ENCODE measurements at regions not wholly inside any gene's neighbourhood (a gene's known extent, or its start where the extent isn't known, plus 50 kb on each side); places are given as distances from the start of the nearest gene placed in this dataset.

GRCh38 chr6:94367316-94367715, 948.0 kb upstream of the EPHA7 start:
- DNase-seq: no peak
- Mint-ChIP-seq H3K9me3 (peaks cover 4 to 40% (median 23%) of the 10 kb centered on the region in 6 donors), H3K27me3 (ENCODE audit: low read depth in 3 of 3) (peaks cover 0 to 2% (median 0%) of the 10 kb centered on the region in 3 donors), H3K4me3 (no peak overlapping the region), H3K4me1 (no peaks in the 10 kb centered on the region), H3K27ac (no peak overlapping the region), H3K36me3 (peaks cover 0 to 3% (median 0%) of the 10 kb centered on the region in 3 donors)

GRCh38 chr6:94362061-94362864, 942.9 kb upstream of the EPHA7 start:
- Mint-ChIP-seq H3K27me3 (ENCODE audit: low read depth in 3 of 3) (peaks cover 0 to 2% (median 0%) of the 10 kb centered on the region in 3 donors), H3K4me3 (no peak overlapping the region), H3K4me1 (no peaks in the 10 kb centered on the region), H3K27ac (no peak overlapping the region), H3K36me3 (no peaks in the 10 kb centered on the region), H3K9me3 (peaks cover 2 to 30% (median 19%) of the 10 kb centered on the region in 6 donors)
- DNase-seq: no peak

- Mint-ChIP-seq H3K27ac (no peak overlapping the region), H3K9me3 (peaks cover 2 to 29% (median 19%) of the 10 kb centered on the region in 6 donors), H3K27me3 (ENCODE audit: low read depth in 3 of 3) (peaks cover 0 to 2% (median 0%) of the 10 kb centered on the region in 3 donors), H3K4me3 (no peak overlapping the region), H3K36me3 (no peaks in the 10 kb centered on the region), H3K4me1 (no peaks in the 10 kb centered on the region)
- no peak for DNase-seq
Measured at GRCh38 chr6:94361304-94362060, 942.1 kb upstream of the EPHA7 start.

GRCh38 chr6:94357381-94357980, 938.1 kb upstream of the EPHA7 start:
- H3K4me1 Mint-ChIP-seq: no peaks in the 10 kb centered on the region
- no peaks in the 10 kb centered on the region for H3K27me3 Mint-ChIP-seq (ENCODE audit: low read depth in 3 of 3)
- no peak for DNase-seq
- H3K36me3 Mint-ChIP-seq: no peaks in the 10 kb centered on the region
- no peak overlapping the region for H3K27ac Mint-ChIP-seq
- no peak overlapping the region for H3K4me3 Mint-ChIP-seq
- H3K9me3 Mint-ChIP-seq: peaks cover 2 to 18% (median 9%) of the 10 kb centered on the region in 6 donors

- Mint-ChIP-seq H3K27ac (no peak overlapping the region), H3K4me1 (no peaks in the 10 kb centered on the region), H3K9me3 (peaks cover 0 to 21% (median 10%) of the 10 kb centered on the region in 6 donors)
Measured at GRCh38 chr6:94350833-94351232, 931.5 kb upstream of the EPHA7 start.

GRCh38 chr6:94349227-94349626, 929.9 kb upstream of the EPHA7 start:
- H3K27me3 Mint-ChIP-seq (ENCODE audit: low read depth in 3 of 3): peaks cover 0 to 2% (median 0%) of the 10 kb centered on the region in 3 donors
- peaks cover 0 to 16% (median 7%) of the 10 kb centered on the region in 6 donors for H3K9me3 Mint-ChIP-seq
- no peak for DNase-seq
- no peak overlapping the region for H3K27ac Mint-ChIP-seq
- H3K36me3 Mint-ChIP-seq: no peaks in the 10 kb centered on the region
- H3K4me3 Mint-ChIP-seq: no peak overlapping the region
- H3K4me1 Mint-ChIP-seq: no peaks in the 10 kb centered on the region

More at GRCh38 chr6:94350833-94351232, 931.5 kb upstream of the EPHA7 start:
- DNase-seq: no peak
- Mint-ChIP-seq H3K27me3 (ENCODE audit: low read depth in 3 of 3) (no peaks in the 10 kb centered on the region), H3K4me3 (no peak overlapping the region), H3K36me3 (no peaks in the 10 kb centered on the region)

GRCh38 chr6:94344866-94345265, 925.5 kb upstream of the EPHA7 start:
- peaks cover 0 to 39% (median 11%) of the 10 kb centered on the region in 6 donors for H3K9me3 Mint-ChIP-seq
- H3K4me3 Mint-ChIP-seq: no peak overlapping the region
- DNase-seq: no peak
- no peaks in the 10 kb centered on the region for H3K4me1 Mint-ChIP-seq
- H3K27me3 Mint-ChIP-seq (ENCODE audit: low read depth in 3 of 3): peaks cover 0 to 3% (median 0%) of the 10 kb centered on the region in 3 donors
- no peak overlapping the region for H3K27ac Mint-ChIP-seq
- no peaks in the 10 kb centered on the region for H3K36me3 Mint-ChIP-seq

- Mint-ChIP-seq H3K27me3 (ENCODE audit: low read depth in 3 of 3) (peaks cover 0 to 3% (median 0%) of the 10 kb centered on the region in 3 donors), H3K4me1 (no peaks in the 10 kb centered on the region), H3K36me3 (no peaks in the 10 kb centered on the region), H3K27ac (no peak overlapping the region), H3K4me3 (no peak overlapping the region), H3K9me3 (peaks cover 2 to 38% (median 11%) of the 10 kb centered on the region in 6 donors)
- DNase-seq: no peak
Measured at GRCh38 chr6:94341173-94341572, 921.8 kb upstream of the EPHA7 start.

DNA sequence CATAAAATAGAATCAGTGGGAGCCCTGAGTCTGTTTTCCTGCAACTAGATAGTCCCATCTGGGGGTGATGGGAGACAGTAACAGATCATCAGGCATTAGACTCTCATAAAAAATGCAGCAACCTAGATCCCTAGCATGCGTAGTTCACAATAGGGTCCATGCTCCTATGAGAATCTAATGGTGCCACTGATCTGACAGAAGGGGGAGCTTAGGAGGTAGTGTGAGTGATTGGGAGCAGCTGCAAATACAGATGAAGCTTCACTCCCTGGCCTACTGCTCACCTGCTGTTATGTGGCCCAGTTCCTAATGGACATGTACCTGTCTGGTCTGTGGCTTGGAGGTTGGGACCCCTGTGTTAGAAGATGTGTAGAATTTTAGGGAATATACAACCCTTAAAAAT, 904.5 kb upstream of the EPHA7 start:
- H3K27ac Mint-ChIP-seq: no peak overlapping the region
- H3K4me3 Mint-ChIP-seq: no peak overlapping the region
- H3K27me3 Mint-ChIP-seq (ENCODE audit: low read depth in 3 of 3): no peaks in the 10 kb centered on the region

GRCh38 chr6:94300424-94301144, 881.2 kb upstream of the EPHA7 start:
- no peak overlapping the region for H3K27ac Mint-ChIP-seq
- no peaks in the 10 kb centered on the region for H3K4me1 Mint-ChIP-seq
- H3K27me3 Mint-ChIP-seq (ENCODE audit: low read depth in 3 of 3): peaks cover 0 to 3% (median 2%) of the 10 kb centered on the region in 3 donors
- no peak overlapping the region for H3K4me3 Mint-ChIP-seq
- H3K36me3 Mint-ChIP-seq: peaks cover 0 to 3% (median 0%) of the 10 kb centered on the region in 3 donors
- peaks cover 8 to 25% (median 18%) of the 10 kb centered on the region in 6 donors for H3K9me3 Mint-ChIP-seq
- no peak for DNase-seq

More for the DNA sequence above, 904.5 kb upstream of the EPHA7 start:
- Mint-ChIP-seq H3K4me1 (no peaks in the 10 kb centered on the region), H3K36me3 (no peaks in the 10 kb centered on the region), H3K9me3 (peaks cover 3 to 30% (median 21%) of the 10 kb centered on the region in 6 donors)
- DNase-seq: no peak

GRCh38 chr6:94289131-94289530, 869.8 kb upstream of the EPHA7 start:
- no peaks in the 10 kb centered on the region for H3K4me1 Mint-ChIP-seq
- H3K36me3 Mint-ChIP-seq: no peaks in the 10 kb centered on the region
- no peak overlapping the region for H3K4me3 Mint-ChIP-seq
- H3K27ac Mint-ChIP-seq: no peak overlapping the region
- peaks cover 5 to 18% (median 11%) of the 10 kb centered on the region in 6 donors for H3K9me3 Mint-ChIP-seq
- no peak for DNase-seq
- no peaks in the 10 kb centered on the region for H3K27me3 Mint-ChIP-seq (ENCODE audit: low read depth in 3 of 3)

- Mint-ChIP-seq H3K36me3 (no peaks in the 10 kb centered on the region), H3K9me3 (peaks cover 0 to 26% (median 11%) of the 10 kb centered on the region in 6 donors), H3K27me3 (ENCODE audit: low read depth in 3 of 3) (peaks cover 0 to 2% (median 0%) of the 10 kb centered on the region in 3 donors), H3K4me1 (no peaks in the 10 kb centered on the region), H3K27ac (no peak overlapping the region), H3K4me3 (no peak overlapping the region)
- DNase-seq: no peak
Measured at GRCh38 chr6:94278146-94278545, 858.8 kb upstream of the EPHA7 start.

GRCh38 chr6:94272327-94272726, 853.0 kb upstream of the EPHA7 start:
- Mint-ChIP-seq H3K9me3 (peaks cover 1 to 33% (median 11%) of the 10 kb centered on the region in 6 donors), H3K4me1 (no peaks in the 10 kb centered on the region), H3K4me3 (no peak overlapping the region), H3K36me3 (no peaks in the 10 kb centered on the region), H3K27ac (no peak overlapping the region), H3K27me3 (ENCODE audit: low read depth in 3 of 3) (no peaks in the 10 kb centered on the region)
- DNase-seq: no peak
